H9 (cell line): ENCODE measurements at regions not wholly inside any gene's neighbourhood (a gene's known extent, or its start where the extent isn't known, plus 50 kb on each side); places are given as distances from the start of the nearest gene placed in this dataset.
"Not testable (repeated sequence)": the region's sequence is repeated elsewhere in the genome, so short reads cannot be mapped to it uniquely, and the experiment has no call there.

ENCODE experiments used
- DNase-seq: peaks from one replicate; pipeline ENCODE4 v3.0.0-alpha.2; 2017
- H2AFZ ChIP-seq: one replicate; pipeline ENCODE4 v1.6.1; 2013; ENCODE audit warnings: mild to moderate bottlenecking, low read length, control low read depth, moderate library complexity
- H2AK5ac ChIP-seq: 2 replicates; pipeline ENCODE4 v1.6.1; 2013; ENCODE audit warnings: low read length, control low read depth, mixed read lengths; ENCODE audit not compliant: insufficient read length
- H2BK120ac ChIP-seq: one replicate; pipeline ENCODE4 v1.6.1; 2013; ENCODE audit warnings: low read depth, mild to moderate bottlenecking, low read length, control low read depth, inconsistent platforms; ENCODE audit not compliant: poor library complexity, severe bottlenecking
- H2BK12ac ChIP-seq: 2 replicates; pipeline ENCODE4 v1.6.1; 2013; ENCODE audit warnings: low read length, control low read depth, mixed read lengths, low read depth; ENCODE audit not compliant: insufficient read length
- H2BK15ac ChIP-seq: 2 replicates; pipeline ENCODE4 v1.6.1; 2013; ENCODE audit warnings: low read depth, low read length, control low read depth
- H2BK20ac ChIP-seq: one replicate; pipeline ENCODE4 v1.6.1; 2013; ENCODE audit warnings: low read depth, mild to moderate bottlenecking, low read length, control low read depth, inconsistent platforms; ENCODE audit not compliant: poor library complexity, severe bottlenecking
- H2BK5ac ChIP-seq: 2 replicates; pipeline ENCODE4 v1.6.1; 2013; ENCODE audit warnings: low read length, control low read depth, mixed read lengths; ENCODE audit not compliant: insufficient read length
- H3K14ac ChIP-seq: 2 replicates; pipeline ENCODE4 v1.6.1; 2013; ENCODE audit warnings: low read length, control low read depth; ENCODE audit not compliant: insufficient read depth
- H3K18ac ChIP-seq: 2 replicates; pipeline ENCODE4 v1.6.1; 2013; ENCODE audit warnings: low read depth, mild to moderate bottlenecking, mixed read lengths, low read length, control low read depth; ENCODE audit not compliant: insufficient read length
- H3K23ac ChIP-seq: 2 replicates; pipeline ENCODE4 v1.6.1; 2013; ENCODE audit warnings: low read length, control low read depth, mixed read lengths, low read depth; ENCODE audit not compliant: insufficient read length
- H3K23me2 ChIP-seq: 2 replicates; pipeline ENCODE4 v1.6.1; 2013; ENCODE audit warnings: low read depth, mild to moderate bottlenecking, mixed read lengths, low read length, control low read depth; ENCODE audit not compliant: insufficient read length, poor library complexity, severe bottlenecking
- H3K27ac ChIP-seq: 2 replicates; pipeline ENCODE4 v1.5.1; 2013; ENCODE audit warnings: low read length, control low read depth, mixed read lengths, low read depth; ENCODE audit not compliant: insufficient read length
- H3K27me3 ChIP-seq: 2 replicates; pipeline ENCODE4 v1.6.1; 2013; ENCODE audit warnings: low read length, control low read depth, inconsistent platforms; ENCODE audit not compliant: insufficient read depth
- H3K4ac ChIP-seq: 2 replicates; pipeline ENCODE4 v1.6.1; 2013; ENCODE audit warnings: low read depth, mild to moderate bottlenecking, control low read depth, inconsistent platforms, low read length, moderate library complexity
- H3K4me1 ChIP-seq: 2 replicates; pipeline ENCODE4 v1.6.1; 2013; ENCODE audit warnings: low read length, control low read depth, inconsistent platforms; ENCODE audit not compliant: insufficient read depth
- H3K4me2 ChIP-seq: 2 replicates; pipeline ENCODE4 v1.6.1; 2013; ENCODE audit warnings: low read length, control low read depth, mixed read lengths; ENCODE audit not compliant: insufficient read length, insufficient read depth
- H3K56ac ChIP-seq: 2 replicates; pipeline ENCODE4 v1.6.1; 2013; ENCODE audit warnings: low read depth, mild to moderate bottlenecking, mixed read lengths, low read length, control low read depth; ENCODE audit not compliant: insufficient read length
- H3K79me1 ChIP-seq: 2 replicates; pipeline ENCODE4 v1.6.1; 2013; ENCODE audit warnings: low read depth, mild to moderate bottlenecking, moderate library complexity, low read length, control low read depth, inconsistent platforms; ENCODE audit not compliant: insufficient read depth, poor library complexity, severe bottlenecking
- H3K79me2 ChIP-seq: 2 replicates; pipeline ENCODE4 v1.6.1; 2013; ENCODE audit warnings: low read length, control low read depth, inconsistent platforms; ENCODE audit not compliant: insufficient read depth
- H3K9ac ChIP-seq: 2 replicates; pipeline ENCODE4 v1.6.1; 2013; ENCODE audit warnings: low read length, control low read depth, mixed read lengths; ENCODE audit not compliant: insufficient read length; ENCODE audit errors: extremely low read depth
- H3K9me3 ChIP-seq: one replicate; pipeline ENCODE4 v1.6.1; 2013; ENCODE audit warnings: low read depth, low read length, inconsistent platforms; ENCODE audit not compliant: control insufficient read depth
- H3T11ph ChIP-seq: one replicate; pipeline ENCODE4 v1.6.1; 2013; ENCODE audit warnings: mild to moderate bottlenecking, low read length, control low read depth, inconsistent platforms
- H4K20me1 ChIP-seq: one replicate; pipeline ENCODE4 v1.6.1; 2013; ENCODE audit not compliant: control insufficient read depth, insufficient read length, insufficient read depth
- H4K5ac ChIP-seq: 2 replicates; pipeline ENCODE4 v1.6.1; 2013; ENCODE audit warnings: low read depth, mild to moderate bottlenecking, mixed read lengths, low read length, control low read depth; ENCODE audit not compliant: insufficient read length
- H4K8ac ChIP-seq: replicated peaks from 2 replicates; pipeline ENCODE4 v1.6.1; 2013; ENCODE audit warnings: low read length, control low read depth, mixed read lengths, low read depth; ENCODE audit not compliant: insufficient read length
- H4K91ac ChIP-seq: 2 replicates; pipeline ENCODE4 v1.6.1; 2013; ENCODE audit warnings: low read depth, mild to moderate bottlenecking, moderate library complexity, mixed read lengths, low read length, control low read depth; ENCODE audit not compliant: insufficient read length
- H3K27ac Mint-ChIP-seq, 3 experiments: 2 replicates in 2 of 3; 3 replicates in 1 of 3; pipeline ENCODE4 v1.8.0; 2020 to 2021; ENCODE audit warnings: mixed read lengths in 3 of 3, mild to moderate bottlenecking in 1 of 3, moderate library complexity in 1 of 3
- H3K27me3 Mint-ChIP-seq: 2 replicates; pipeline ENCODE4 v1.8.0; 2021; ENCODE audit warnings: low read depth, mild to moderate bottlenecking, moderate library complexity, mixed read lengths
- H3K36me3 Mint-ChIP-seq, 3 experiments: 2 replicates in 2 of 3; 3 replicates in 1 of 3; pipeline ENCODE4 v1.8.0; 2020 to 2021; ENCODE audit warnings: low read depth in 3 of 3, mixed read lengths in 3 of 3; ENCODE audit not compliant: insufficient read depth in 1 of 3
- H3K4me1 Mint-ChIP-seq, 2 experiments: 2 replicates each; pipeline ENCODE4 v1.8.0; 2020; ENCODE audit warnings: mixed read lengths in 2 of 2
- H3K4me3 Mint-ChIP-seq, 2 experiments: 2 replicates in 1 of 2; 3 replicates in 1 of 2; pipeline ENCODE4 v1.8.0; 2020 to 2021; ENCODE audit warnings: mild to moderate bottlenecking in 2 of 2, mixed read lengths in 2 of 2, moderate library complexity in 1 of 2
- H3K9me3 Mint-ChIP-seq, 2 experiments: 2 replicates in 1 of 2; 3 replicates in 1 of 2; pipeline ENCODE4 v1.8.0; 2020; ENCODE audit warnings: mild to moderate bottlenecking in 2 of 2, mixed read lengths in 2 of 2, moderate library complexity in 1 of 2
- WGBS: extraction: QIAGEN DNeasy Blood & Tissue Kit; methylation state at CpG from one replicate; pipeline ENCODE4 v1.1.7; 2013; ENCODE audit warnings: missing lambda C conversion rate, low lambda C conversion rate, mixed read lengths; ENCODE audit not compliant: insufficient read length; ENCODE audit errors: extremely low coverage; 5-methylcytosine and 5-hydroxymethylcytosine counted together

DNA sequence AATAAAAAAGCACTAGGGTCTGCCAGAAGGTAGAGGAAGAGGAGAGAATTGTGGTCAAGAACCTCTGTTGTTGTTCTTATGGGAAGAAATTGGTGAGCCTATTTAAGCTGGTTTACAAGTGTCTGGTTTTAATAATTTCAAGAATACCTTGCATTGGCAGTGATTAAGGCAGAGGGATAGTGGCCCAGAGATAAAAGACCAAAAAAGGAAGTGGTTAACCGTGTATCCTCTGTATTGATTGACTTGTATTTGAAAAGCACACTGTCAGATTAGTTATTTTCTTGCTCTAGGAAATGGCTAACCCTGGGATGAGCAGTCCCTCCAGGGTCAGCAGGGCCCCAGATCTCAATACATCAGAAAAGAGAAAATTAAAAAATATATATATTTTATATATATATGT lies 190.1 kb downstream of the SPIN4 start:
- H3K4me1 ChIP-seq, H3K18ac ChIP-seq, H4K8ac ChIP-seq, H3K9me3 ChIP-seq, H2BK5ac ChIP-seq, H3K27ac Mint-ChIP-seq, H2BK12ac ChIP-seq, H3K4me2 ChIP-seq, H3K56ac ChIP-seq, H3K36me3 Mint-ChIP-seq, H3K9me3 Mint-ChIP-seq, H3K4me3 Mint-ChIP-seq, H3K27ac ChIP-seq, H2BK120ac ChIP-seq, H3K79me1 ChIP-seq, H2BK15ac ChIP-seq, H3K27me3 ChIP-seq, H4K20me1 ChIP-seq, H3K14ac ChIP-seq, H2BK20ac ChIP-seq, H3T11ph ChIP-seq, H4K5ac ChIP-seq, H4K91ac ChIP-seq, H3K27me3 Mint-ChIP-seq, H2AK5ac ChIP-seq, H3K9ac ChIP-seq, H3K4ac ChIP-seq, H3K79me2 ChIP-seq, H3K4me1 Mint-ChIP-seq, H3K23ac ChIP-seq, H2AFZ ChIP-seq, DNase-seq, H3K23me2 ChIP-seq: not testable (repeated sequence)
- no CpG with 5 or more reads among the region's 1 CpG for WGBS

- not testable (repeated sequence) for H3K18ac ChIP-seq, H3K27me3 Mint-ChIP-seq
These were observed 190.8 kb downstream of the SPIN4 start for GRCh38 chrX:63160340-63160739.

More at GRCh38 chrX:63160340-63160739, 190.8 kb downstream of the SPIN4 start:
- not testable (repeated sequence) for H3K4me3 Mint-ChIP-seq, H3K23me2 ChIP-seq, H3K27ac ChIP-seq, H3K56ac ChIP-seq, H2AK5ac ChIP-seq, H3T11ph ChIP-seq, H2BK5ac ChIP-seq, H4K8ac ChIP-seq, H2BK20ac ChIP-seq, H3K9ac ChIP-seq, H3K14ac ChIP-seq, DNase-seq, H2AFZ ChIP-seq, H3K4me1 ChIP-seq, H3K79me2 ChIP-seq, H3K36me3 Mint-ChIP-seq, H3K9me3 Mint-ChIP-seq, H3K27me3 ChIP-seq, H4K91ac ChIP-seq, H3K27ac Mint-ChIP-seq, H3K9me3 ChIP-seq, H3K4me2 ChIP-seq, H3K4ac ChIP-seq, H2BK120ac ChIP-seq, H3K23ac ChIP-seq, H2BK12ac ChIP-seq, H2BK15ac ChIP-seq, H3K4me1 Mint-ChIP-seq, H4K5ac ChIP-seq, H3K79me1 ChIP-seq, H4K20me1 ChIP-seq
- no CpG with 5 or more reads among the region's 1 CpG for WGBS
